Ovary (tissue), 7 donors: ENCODE measurements at regions not wholly inside any gene's neighbourhood (a gene's known extent, or its start where the extent isn't known, plus 50 kb on each side); places are given as distances from the start of the nearest gene placed in this dataset.
"Not testable (repeated sequence)": the region's sequence is repeated elsewhere in the genome, so short reads cannot be mapped to it uniquely, and the experiment has no call there.

Source experiments
- DNase-seq, 5 donors: peaks; one replicate each; pipeline ENCODE4 v3.0.0-alpha.2; 2019 to 2020
- H3K27ac ChIP-seq, 2 donors: fragments of 200-600 bp; one replicate each; pipeline versions ENCODE4 v1.5.1 to v1.8.0; 2019 to 2022
- H3K27me3 ChIP-seq: fragments of 200-600 bp; one replicate; pipeline ENCODE4 v1.8.0; 2022
- H3K36me3 ChIP-seq: fragments of 200-600 bp; sonication (generic); one replicate; pipeline ENCODE4 v1.5.1; 2019
- H3K4me1 ChIP-seq: one replicate; pipeline ENCODE4 v1.8.1; 2013; ENCODE audit warnings: mild to moderate bottlenecking, moderate library complexity; ENCODE audit not compliant: insufficient read depth
- H3K4me3 ChIP-seq: fragments of 200-600 bp; sonication (generic); one replicate; pipeline ENCODE4 v1.5.1; 2017
- H3K9me3 ChIP-seq, 2 donors: fragments of 200-600 bp in 1 of 2; sonication (generic) in 1 of 2; one replicate each; pipeline versions ENCODE4 v1.5.1 to v1.8.1; 2013 to 2019; ENCODE audit warnings: mild to moderate bottlenecking in 1 of 2, moderate library complexity in 1 of 2
- EP300 ChIP-seq: sonication (generic); formaldehyde crosslinking; IDR thresholded peaks from one replicate; pipeline ENCODE4 v1.6.1; 2017; ENCODE audit warnings: antibody characterized with exemption
- POLR2A ChIP-seq: fragments of 450-650 bp; IDR thresholded peaks from one replicate; pipeline ENCODE4 v1.6.1; 2017; ENCODE audit warnings: antibody characterized with exemption, mild to moderate bottlenecking, moderate library complexity
- WGBS, 3 donors: extraction: QIAGEN DNeasy Blood & Tissue Kit in 1 of 3; methylation state at CpG; one replicate each; pipeline versions ENCODE4 v1.1.5 to v1.1.7; 2013 to 2017; 5-methylcytosine and 5-hydroxymethylcytosine counted together
- intact Hi-C, 4 donors: fragments of 100-400 bp; cut with DNase I; formaldehyde crosslinking; loops; one replicate each; pipeline versions ENCODE4 v1.11.0 to v1.15.1; 2022 to 2023
- TF ChIP-seq, protein P1 (sequence below), 3 donors: fragments of 450-650 bp in 2 of 3; fragments of 200-600 bp in 1 of 3; IDR thresholded peaks; one replicate each; pipeline versions ENCODE4 v1.5.1 to v1.8.0; 2016 to 2022; ENCODE audit warnings: antibody characterized with exemption in 3 of 3, mild to moderate bottlenecking in 1 of 3
- donor health status: DM: no; HTN: no; CAD: no; lungs with moderate emphysema.
- donor health status: DM: no; HTN: no; CAD: no.
- donor health status: Bipolar disorder and iron deficiency.
- donor health status: DM: no; HTN: no; CAD: no.
- donor health status: DM: yes; HTN: yes; CAD: no.

DNA sequence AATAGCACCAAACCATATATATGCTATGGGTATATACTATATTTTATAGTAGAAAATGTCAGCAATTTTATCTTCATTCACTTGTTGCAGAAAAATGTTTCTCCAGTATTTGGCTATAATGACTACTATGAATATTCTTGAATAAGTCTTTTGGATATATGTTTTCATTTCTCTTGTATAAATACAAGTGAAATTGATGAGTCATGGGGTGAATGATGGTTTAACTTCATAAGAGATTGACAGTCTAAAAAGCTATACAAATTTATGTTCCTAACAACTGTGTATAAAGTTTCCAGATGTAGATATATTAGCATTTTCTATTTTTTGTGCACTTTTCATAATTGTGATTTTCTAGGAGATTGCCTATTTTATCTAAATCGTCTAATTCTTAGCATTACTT lies 714.8 kb downstream of the TRHDE start:
- Histone ChIP-seq H3K36me3 (no peaks in the 10 kb centered on the region), H3K27ac (no peak overlapping the region), H3K27me3 (no peaks in the 10 kb centered on the region), H3K9me3 (no peaks in the 10 kb centered on the region), H3K4me1 (no peaks in the 10 kb centered on the region), H3K4me3 (no peak overlapping the region)
- intact Hi-C loops, result no loop called here
- no peak for DNase-seq
- WGBS, 3 donors, result 56 to 72% (median 72%) methylated on average over 1 of the region's 1 CpG
- TF ChIP-seq POLR2A (no peak), EP300 (no peak)
- TF ChIP-seq, protein P1, sequence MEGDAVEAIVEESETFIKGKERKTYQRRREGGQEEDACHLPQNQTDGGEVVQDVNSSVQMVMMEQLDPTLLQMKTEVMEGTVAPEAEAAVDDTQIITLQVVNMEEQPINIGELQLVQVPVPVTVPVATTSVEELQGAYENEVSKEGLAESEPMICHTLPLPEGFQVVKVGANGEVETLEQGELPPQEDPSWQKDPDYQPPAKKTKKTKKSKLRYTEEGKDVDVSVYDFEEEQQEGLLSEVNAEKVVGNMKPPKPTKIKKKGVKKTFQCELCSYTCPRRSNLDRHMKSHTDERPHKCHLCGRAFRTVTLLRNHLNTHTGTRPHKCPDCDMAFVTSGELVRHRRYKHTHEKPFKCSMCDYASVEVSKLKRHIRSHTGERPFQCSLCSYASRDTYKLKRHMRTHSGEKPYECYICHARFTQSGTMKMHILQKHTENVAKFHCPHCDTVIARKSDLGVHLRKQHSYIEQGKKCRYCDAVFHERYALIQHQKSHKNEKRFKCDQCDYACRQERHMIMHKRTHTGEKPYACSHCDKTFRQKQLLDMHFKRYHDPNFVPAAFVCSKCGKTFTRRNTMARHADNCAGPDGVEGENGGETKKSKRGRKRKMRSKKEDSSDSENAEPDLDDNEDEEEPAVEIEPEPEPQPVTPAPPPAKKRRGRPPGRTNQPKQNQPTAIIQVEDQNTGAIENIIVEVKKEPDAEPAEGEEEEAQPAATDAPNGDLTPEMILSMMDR (IDR thresholded peaks at IDR 0.05), result no peak

DNA sequence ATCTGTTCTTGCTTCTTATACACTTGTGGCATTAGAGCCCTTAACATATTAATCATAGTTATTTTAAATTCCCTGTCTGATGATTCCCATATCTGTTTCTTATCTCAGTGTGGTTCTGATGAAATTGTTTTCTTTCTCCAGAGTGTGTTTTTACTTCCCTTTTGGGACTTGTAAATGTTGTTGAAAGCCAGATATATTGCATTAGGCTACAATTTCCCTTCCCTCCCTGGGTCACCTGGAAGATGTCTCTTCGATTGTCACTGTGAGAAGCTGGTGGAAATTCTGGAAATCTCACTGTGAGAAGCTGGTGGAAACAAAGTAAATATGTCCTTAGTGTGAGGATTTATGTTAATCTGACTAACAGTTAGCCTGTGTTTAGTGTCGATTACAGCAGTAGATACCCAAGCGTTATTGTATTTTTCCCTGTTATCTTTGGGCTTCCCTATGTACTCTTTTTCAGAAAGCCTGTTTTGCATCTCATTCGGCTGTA lies 717.3 kb downstream of the TRHDE start:
- no peak overlapping the region for H3K27ac ChIP-seq
- TF ChIP-seq EP300 (no peak), POLR2A (no peak)
- TF ChIP-seq, protein P1 (IDR thresholded peaks at IDR 0.05), result no peak
- 23 to 38% (median 28%) methylated on average over 4 of the region's 4 CpGs for WGBS, 3 donors
- H3K4me1 ChIP-seq, result no peaks in the 10 kb centered on the region
- H3K36me3 ChIP-seq, result no peaks in the 10 kb centered on the region
- intact Hi-C loops, result no loop called here
- no peaks in the 10 kb centered on the region for H3K9me3 ChIP-seq
- DNase-seq, result no peak
- no peak overlapping the region for H3K4me3 ChIP-seq
- H3K27me3 ChIP-seq, result no peaks in the 10 kb centered on the region

DNA sequence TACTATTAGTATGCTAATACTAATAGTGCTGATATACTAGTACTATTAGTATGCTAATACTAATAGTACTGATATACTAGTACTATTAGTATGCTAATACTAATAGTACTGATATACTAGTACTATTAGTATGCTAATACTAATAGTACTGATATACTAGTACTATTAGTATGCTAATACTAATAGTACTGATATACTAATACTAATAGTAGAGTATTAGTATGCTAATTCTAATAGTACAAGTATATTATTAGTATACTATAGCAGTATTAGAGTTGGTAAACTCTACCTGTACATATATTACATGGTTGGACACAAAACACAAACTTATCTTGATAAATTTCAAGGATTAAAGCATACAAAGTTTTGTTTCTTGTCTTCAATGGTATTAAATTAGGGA lies 722.9 kb downstream of the TRHDE start:
- intact Hi-C loops, H3K36me3 ChIP-seq, H3K27me3 ChIP-seq, H3K4me3 ChIP-seq, DNase-seq, H3K9me3 ChIP-seq, H3K4me1 ChIP-seq, H3K27ac ChIP-seq: not testable (repeated sequence)

DNA sequence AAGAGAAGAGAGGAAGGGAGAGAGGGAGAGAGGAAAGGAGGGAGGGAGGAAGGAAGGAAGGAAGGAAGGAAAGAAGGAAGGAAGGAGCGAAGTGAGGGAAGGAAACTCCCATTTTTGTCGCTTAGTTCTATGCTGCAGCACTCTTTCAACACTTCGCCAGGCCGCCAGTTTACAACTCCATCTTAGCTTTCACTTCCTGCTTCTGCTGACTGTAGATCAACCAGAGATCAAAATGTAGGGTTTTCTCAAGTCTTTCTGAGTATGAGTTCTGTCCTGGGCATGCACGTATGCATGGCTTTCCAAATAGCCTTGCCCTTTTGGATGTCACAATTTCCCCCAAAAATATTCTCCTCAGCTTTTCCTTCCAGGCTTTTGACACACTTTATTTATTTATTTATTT lies 723.4 kb downstream of the TRHDE start:
- DNase-seq, result no peak
- H3K27ac ChIP-seq, result no peak overlapping the region
- no peaks in the 10 kb centered on the region for H3K36me3 ChIP-seq
- TF ChIP-seq POLR2A (no peak), EP300 (no peak)
- TF ChIP-seq, protein P1 (IDR thresholded peaks at IDR 0.05), result no peak
- intact Hi-C loops, result no loop called here
- H3K4me1 ChIP-seq, result no peaks in the 10 kb centered on the region
- H3K9me3 ChIP-seq, result no peaks in the 10 kb centered on the region
- H3K27me3 ChIP-seq, result no peaks in the 10 kb centered on the region
- H3K4me3 ChIP-seq, result no peak overlapping the region
- 90 to 91% (median 90%) methylated on average over 5 of the region's 5 CpGs for WGBS, 3 donors

DNA sequence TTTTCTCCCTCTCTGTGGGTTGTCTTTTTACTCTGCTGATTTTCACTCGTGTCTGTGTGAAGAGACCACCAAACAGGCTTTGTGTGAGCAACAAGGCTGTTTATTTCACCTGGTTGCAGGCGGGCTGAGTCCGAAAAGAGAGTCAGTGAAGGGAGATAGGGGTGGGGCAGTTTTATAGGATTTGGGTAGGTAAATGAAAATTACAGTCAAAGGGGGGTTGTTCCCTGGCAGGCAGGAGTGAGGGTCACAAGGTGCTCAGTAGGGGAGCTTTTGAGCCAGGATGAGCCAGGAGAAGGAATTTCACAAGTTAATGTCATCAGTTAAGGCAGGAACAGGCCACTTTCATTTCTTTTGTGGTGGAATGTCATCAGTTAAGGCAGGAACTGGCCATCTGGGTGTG lies 729.6 kb downstream of the TRHDE start:
- 68 to 79% (median 70%) methylated on average over 3 of the region's 3 CpGs for WGBS, 3 donors
- intact Hi-C loops, result not testable (repeated sequence)

DNA sequence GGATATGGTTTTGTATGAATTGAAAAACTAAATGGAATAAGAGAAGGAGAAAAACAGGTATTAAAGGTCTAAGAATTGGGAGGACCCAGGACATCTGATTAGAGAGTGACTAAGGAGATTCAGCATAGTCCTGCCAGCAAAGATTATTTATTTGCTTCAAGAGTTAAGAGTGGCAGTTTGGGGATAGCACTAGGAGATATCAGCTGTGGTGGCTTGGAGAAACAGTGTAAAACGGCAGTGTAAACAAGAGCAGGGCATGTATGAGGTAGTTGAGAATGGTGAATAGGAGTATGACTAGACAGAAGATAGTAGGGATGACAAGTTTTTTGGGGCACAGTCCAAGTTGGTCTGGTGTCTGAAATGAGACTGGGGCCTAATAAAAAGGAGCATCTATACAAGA lies 730.3 kb downstream of the TRHDE start:
- H3K27ac ChIP-seq, H3K4me1 ChIP-seq, H3K4me3 ChIP-seq, DNase-seq, H3K27me3 ChIP-seq, H3K36me3 ChIP-seq, H3K9me3 ChIP-seq, intact Hi-C loops: not testable (repeated sequence)
- 69 to 81% (median 81%) methylated on average over 1 of the region's 1 CpG for WGBS, 3 donors

More for the DNA sequence above, 729.6 kb downstream of the TRHDE start:
- not testable (repeated sequence) for H3K4me3 ChIP-seq, H3K36me3 ChIP-seq, H3K4me1 ChIP-seq, H3K9me3 ChIP-seq, H3K27ac ChIP-seq, DNase-seq, H3K27me3 ChIP-seq

DNA sequence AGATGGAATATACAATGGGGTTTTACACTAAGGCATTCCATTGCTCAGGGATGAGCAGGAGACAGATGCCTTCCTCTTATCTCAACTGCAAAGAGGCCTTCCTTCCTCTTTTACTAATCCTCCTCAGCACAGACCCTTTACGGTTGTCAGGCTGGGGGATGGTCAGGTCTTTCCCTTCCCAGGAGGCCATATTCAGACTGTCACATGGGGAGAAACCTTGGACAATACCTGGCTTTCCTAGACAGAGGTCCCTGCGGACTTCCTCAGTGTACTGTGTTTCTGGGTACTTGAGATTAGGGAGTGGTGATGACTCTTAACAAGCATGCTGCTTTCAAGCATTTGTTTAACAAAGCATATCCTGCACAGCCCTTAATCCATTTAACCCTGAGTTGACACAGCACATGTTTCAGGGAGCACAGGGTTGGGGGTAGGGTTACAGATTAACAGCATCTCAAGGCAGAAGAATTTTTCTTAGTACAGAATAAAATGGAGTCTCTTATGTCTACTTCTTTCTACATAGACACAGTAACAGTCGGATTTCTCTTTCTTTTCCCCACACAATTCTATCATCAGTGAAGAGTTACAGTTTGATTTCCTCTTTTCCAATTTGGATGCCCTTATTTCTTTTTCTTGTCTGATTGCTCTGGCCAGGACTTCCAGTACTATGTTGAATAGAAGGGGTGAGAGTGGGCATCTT lies 737.1 kb downstream of the TRHDE start:
- H3K27ac ChIP-seq, H3K4me3 ChIP-seq, intact Hi-C loops, H3K27me3 ChIP-seq, H3K9me3 ChIP-seq, DNase-seq, H3K36me3 ChIP-seq, H3K4me1 ChIP-seq: not testable (repeated sequence)
- WGBS, 3 donors, result 71 to 73% (median 71%) methylated on average over 3 of the region's 3 CpGs
